ENCODE measurements at regions not wholly inside any gene's neighbourhood (a gene's known extent, or its start where the extent isn't known, plus 50 kb on each side); places are given as distances from the start of the nearest gene placed in this dataset.
A peak's percentile ranks its signal among the peaks of the same experiment; 100 is the strongest.

DNA sequence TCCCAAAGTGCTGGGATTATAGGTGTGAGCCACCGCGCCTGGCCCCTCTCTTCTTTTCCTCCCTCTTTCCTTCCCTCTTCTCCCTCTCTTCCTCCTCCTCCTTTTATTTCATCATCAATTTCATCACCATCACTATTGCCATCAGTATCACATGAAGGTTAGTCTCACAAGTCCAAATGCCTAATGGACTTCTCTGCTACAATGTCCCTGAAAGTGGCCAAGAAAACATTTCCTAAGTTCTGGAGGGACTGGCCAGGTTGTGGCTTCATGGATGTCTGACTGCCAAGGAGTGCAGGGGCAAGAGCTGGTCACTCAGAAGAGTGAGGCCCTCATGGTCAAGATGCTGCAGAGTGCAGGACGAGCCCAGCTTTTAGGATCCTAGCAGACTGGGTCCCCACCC, 97.6 kb downstream of the SYNE3 start:
- Histone ChIP-seq H3K27me3 (ENCODE audit: control insufficient read depth in 5 of 5, insufficient read depth in 4 of 5, low read length in 5 of 5) (no peaks in the 10 kb centered on the region), H3K4me1 (ENCODE audit: control insufficient read depth in 5 of 5, insufficient read depth in 5 of 5, low read length in 5 of 5) (peaks cover 2 to 18% (median 13%) of the 10 kb centered on the region in 5 donors), H3K9ac (ENCODE audit: low read length in 5 of 5) (no peak overlapping the region), H3K27ac (ENCODE audit: low read depth, low read length) (no peak overlapping the region), H3K4me3 (ENCODE audit: low read depth in 1 of 5, low read length in 5 of 5) (no peak overlapping the region), H3K9me3 (ENCODE audit: control insufficient read depth in 5 of 5, low read length in 5 of 5) (no peaks in the 10 kb centered on the region), H3K36me3 (ENCODE audit: control insufficient read depth in 5 of 5, insufficient read depth in 5 of 5, low read length in 5 of 5) (peaks cover 3 to 83% (median 79%) of the 10 kb centered on the region in 5 donors)

DNA sequence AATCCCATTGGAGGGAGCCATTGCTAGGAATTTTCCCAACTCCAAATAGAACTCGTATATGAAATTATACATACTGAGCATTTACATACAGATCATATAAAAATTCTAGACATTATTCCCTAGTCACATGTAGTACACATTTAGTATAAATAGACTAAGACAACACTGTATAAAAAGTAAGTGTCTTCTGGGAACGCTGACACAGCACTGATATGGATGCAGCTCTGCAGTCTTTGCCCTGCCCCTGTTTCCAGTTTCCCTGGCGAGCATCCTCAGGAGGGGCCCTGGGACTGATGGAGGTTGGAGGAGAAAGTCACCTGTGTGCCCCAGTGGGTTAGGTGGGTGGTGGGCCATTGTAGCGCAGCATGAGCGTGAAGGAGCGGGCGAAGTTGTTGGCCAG, 97.8 kb upstream of the CLMN start:
- Histone ChIP-seq H3K36me3 (ENCODE audit: control insufficient read depth in 5 of 5, insufficient read depth in 5 of 5, low read length in 5 of 5) (peaks cover 3 to 85% (median 82%) of the 10 kb centered on the region in 5 donors), H3K4me3 (ENCODE audit: low read depth in 1 of 5, low read length in 5 of 5) (no peak overlapping the region), H3K27ac (ENCODE audit: low read depth, low read length) (no peak overlapping the region), H3K9ac (ENCODE audit: low read length in 5 of 5) (no peak overlapping the region), H3K4me1 (ENCODE audit: control insufficient read depth in 5 of 5, insufficient read depth in 5 of 5, low read length in 5 of 5) (peaks cover 2 to 23% (median 18%) of the 10 kb centered on the region in 5 donors), H3K9me3 (ENCODE audit: control insufficient read depth in 5 of 5, low read length in 5 of 5) (no peaks in the 10 kb centered on the region), H3K27me3 (ENCODE audit: control insufficient read depth in 5 of 5, insufficient read depth in 4 of 5, low read length in 5 of 5) (no peaks in the 10 kb centered on the region)

DNA sequence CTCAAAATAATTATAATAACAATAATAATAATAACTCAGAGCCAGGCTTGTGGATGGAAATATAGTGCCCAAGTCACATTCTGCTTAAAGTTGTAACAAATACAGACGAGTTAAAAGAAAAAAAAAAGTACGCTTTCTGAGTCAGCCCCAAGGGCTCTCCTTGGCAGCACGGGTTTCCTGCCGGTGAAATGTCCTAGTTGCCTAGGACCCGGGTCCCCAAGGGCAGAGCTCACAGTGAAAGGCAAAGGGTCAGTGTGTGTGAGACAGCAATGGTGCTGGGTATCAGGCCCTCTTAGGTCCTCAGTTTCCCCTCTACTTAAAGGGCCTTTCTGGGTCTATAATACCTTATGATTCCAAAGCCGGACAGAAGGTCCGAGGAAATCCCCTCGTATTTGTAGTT, 96.3 kb upstream of the CLMN start:
- no peaks in the 10 kb centered on the region for H3K27me3 ChIP-seq (ENCODE audit: control insufficient read depth in 5 of 5, insufficient read depth in 4 of 5, low read length in 5 of 5)
- no peaks in the 10 kb centered on the region for H3K9me3 ChIP-seq (ENCODE audit: control insufficient read depth in 5 of 5, low read length in 5 of 5)
- H3K9ac ChIP-seq (ENCODE audit: low read length in 5 of 5), result no peak overlapping the region
- H3K4me3 ChIP-seq (ENCODE audit: low read depth in 1 of 5, low read length in 5 of 5), result no peak overlapping the region
- peaks cover 2 to 23% (median 18%) of the 10 kb centered on the region in 5 donors for H3K4me1 ChIP-seq (ENCODE audit: control insufficient read depth in 5 of 5, insufficient read depth in 5 of 5, low read length in 5 of 5)
- peaks cover 4 to 84% (median 80%) of the 10 kb centered on the region in 5 donors for H3K36me3 ChIP-seq (ENCODE audit: control insufficient read depth in 5 of 5, insufficient read depth in 5 of 5, low read length in 5 of 5)
- H3K27ac ChIP-seq (ENCODE audit: low read depth, low read length), result no peak overlapping the region

DNA sequence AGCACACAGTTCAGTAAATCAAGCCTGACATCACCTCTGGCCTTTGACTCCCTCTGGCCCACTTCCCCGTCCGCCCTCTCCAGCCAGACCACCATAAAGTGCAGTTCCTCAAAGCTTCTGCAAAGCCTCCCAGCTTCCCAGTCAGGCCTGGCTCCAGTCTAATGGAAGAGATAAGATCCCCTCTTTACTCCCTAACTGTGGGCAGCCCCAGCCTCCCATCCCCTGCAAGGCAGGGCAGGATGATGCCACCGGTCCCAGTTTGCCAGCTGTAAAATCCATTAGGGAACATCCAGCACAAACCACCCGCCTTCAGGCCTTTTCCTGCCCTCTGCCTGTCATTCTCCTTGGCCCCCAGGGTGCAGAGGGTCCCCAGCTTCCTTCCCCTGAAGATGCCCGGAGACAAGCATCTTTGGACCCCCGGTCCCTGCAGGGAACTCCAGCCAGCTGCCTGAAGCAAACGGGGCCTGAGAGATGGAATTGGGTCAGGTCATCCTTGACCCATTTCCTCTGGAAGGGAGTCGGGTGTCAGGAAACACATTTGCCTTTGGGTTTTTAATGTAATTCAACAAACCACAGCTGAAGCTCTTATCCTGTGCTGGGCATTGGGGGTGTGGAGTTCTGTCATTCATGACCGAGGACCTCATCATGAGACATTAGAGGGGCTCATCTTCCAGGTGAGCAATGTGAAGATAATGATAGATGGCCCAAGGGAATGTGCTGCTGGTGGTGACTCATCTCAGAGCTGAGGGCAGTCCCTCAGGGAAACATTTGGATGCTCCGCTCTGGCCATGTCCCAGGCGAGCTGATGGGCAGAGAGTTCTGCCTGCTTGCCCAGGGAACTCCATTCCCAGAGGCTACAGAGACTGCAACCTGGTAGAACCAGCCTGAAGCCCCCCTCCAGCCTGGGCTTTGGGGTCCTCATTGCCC, 93.8 kb upstream of the CLMN start:
- H3K9me3 ChIP-seq (ENCODE audit: control insufficient read depth in 5 of 5, low read length in 5 of 5), result no peaks in the 10 kb centered on the region
- H3K27me3 ChIP-seq (ENCODE audit: control insufficient read depth in 5 of 5, insufficient read depth in 4 of 5, low read length in 5 of 5), result no peaks in the 10 kb centered on the region
- peaks cover 5 to 76% (median 72%) of the 10 kb centered on the region in 5 donors for H3K36me3 ChIP-seq (ENCODE audit: control insufficient read depth in 5 of 5, insufficient read depth in 5 of 5, low read length in 5 of 5)
- peaks cover 5 to 42% (median 32%) of the 10 kb centered on the region in 5 donors for H3K4me1 ChIP-seq (ENCODE audit: control insufficient read depth in 5 of 5, insufficient read depth in 5 of 5, low read length in 5 of 5)
- H3K27ac ChIP-seq (ENCODE audit: low read depth, low read length), result no peak overlapping the region
- H3K4me3 ChIP-seq (ENCODE audit: low read depth in 1 of 5, low read length in 5 of 5), result no peak overlapping the region
- no peak overlapping the region for H3K9ac ChIP-seq (ENCODE audit: low read length in 5 of 5)

DNA sequence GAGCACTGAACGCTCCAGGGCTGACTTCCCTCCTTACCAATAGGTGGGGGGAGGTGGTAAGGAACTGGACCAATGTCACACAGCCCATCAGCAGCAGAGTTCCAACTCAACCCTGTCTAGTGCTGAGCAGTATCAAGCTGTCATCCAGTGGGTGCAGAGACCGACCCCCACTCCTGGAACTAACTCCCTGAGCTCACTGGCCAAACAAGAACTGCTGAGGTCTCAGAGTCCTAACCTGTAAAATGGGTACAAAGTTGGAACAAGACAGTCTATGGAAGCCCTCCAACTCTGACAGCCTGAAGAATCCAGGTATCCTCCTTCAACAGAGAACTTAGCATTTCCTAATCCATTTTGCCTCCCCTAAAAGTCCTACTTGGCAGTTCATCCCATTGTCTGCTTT, 91.1 kb upstream of the CLMN start:
- Histone ChIP-seq H3K27me3 (ENCODE audit: control insufficient read depth in 5 of 5, insufficient read depth in 4 of 5, low read length in 5 of 5) (no peaks in the 10 kb centered on the region), H3K4me3 (ENCODE audit: low read depth in 1 of 5, low read length in 5 of 5) (no peak overlapping the region), H3K9me3 (ENCODE audit: control insufficient read depth in 5 of 5, low read length in 5 of 5) (no peaks in the 10 kb centered on the region), H3K27ac (ENCODE audit: low read depth, low read length) (no peak overlapping the region), H3K9ac (ENCODE audit: low read length in 5 of 5) (no peak overlapping the region), H3K36me3 (ENCODE audit: control insufficient read depth in 5 of 5, insufficient read depth in 5 of 5, low read length in 5 of 5) (peaks cover 2 to 50% (median 49%) of the 10 kb centered on the region in 5 donors), H3K4me1 (ENCODE audit: control insufficient read depth in 5 of 5, insufficient read depth in 5 of 5, low read length in 5 of 5) (peaks cover 5 to 38% (median 26%) of the 10 kb centered on the region in 5 donors)

DNA sequence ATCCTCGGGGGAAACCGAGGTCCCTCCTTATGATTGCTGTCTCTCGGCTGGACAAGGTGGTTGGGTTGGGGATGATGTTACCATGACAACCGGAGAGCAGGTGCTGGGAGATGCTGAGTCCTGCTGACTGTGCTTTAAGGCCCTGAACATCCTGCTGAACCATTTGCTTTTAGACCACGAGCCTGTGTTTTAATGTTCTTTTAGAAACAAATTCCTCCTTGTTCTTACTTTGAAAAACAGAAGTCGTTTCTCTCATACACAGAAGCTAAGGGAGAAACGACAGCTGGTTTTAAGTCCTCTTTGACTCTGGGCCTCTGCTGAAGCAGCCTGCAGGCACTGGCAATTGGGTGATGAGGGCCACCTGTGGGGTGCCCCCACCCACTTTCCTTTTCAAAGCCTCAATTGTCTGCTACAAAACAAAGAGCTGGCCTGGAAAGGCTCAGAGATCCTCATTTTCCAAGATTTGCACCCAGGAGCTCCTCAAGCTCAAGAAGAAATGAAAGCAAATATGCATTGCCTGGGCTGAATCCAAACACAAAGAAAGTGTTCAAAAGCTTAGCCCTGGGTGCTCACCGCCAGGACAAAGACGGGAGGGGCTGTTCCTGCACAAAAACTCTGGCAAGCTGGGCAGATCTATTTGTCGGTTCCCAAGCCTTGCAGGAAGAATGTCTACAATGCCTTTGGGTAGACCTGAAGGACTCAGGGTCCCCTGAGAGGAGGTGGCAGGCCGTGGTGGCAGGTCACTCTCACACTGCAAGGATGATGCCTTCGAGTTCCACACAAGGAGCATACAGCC, 90.0 kb upstream of the CLMN start:
- H3K4me1 ChIP-seq (ENCODE audit: control insufficient read depth in 5 of 5, insufficient read depth in 5 of 5, low read length in 5 of 5), result peaks cover 5 to 38% (median 26%) of the 10 kb centered on the region in 5 donors
- no peak overlapping the region for H3K4me3 ChIP-seq (ENCODE audit: low read depth in 1 of 5, low read length in 5 of 5)
- H3K9me3 ChIP-seq (ENCODE audit: control insufficient read depth in 5 of 5, low read length in 5 of 5), result no peaks in the 10 kb centered on the region
- no peaks in the 10 kb centered on the region for H3K27me3 ChIP-seq (ENCODE audit: control insufficient read depth in 5 of 5, insufficient read depth in 4 of 5, low read length in 5 of 5)
- H3K9ac ChIP-seq (ENCODE audit: low read length in 5 of 5), result no peak overlapping the region
- no peak overlapping the region for H3K27ac ChIP-seq (ENCODE audit: low read depth, low read length)
- peaks cover 2 to 45% (median 44%) of the 10 kb centered on the region in 5 donors for H3K36me3 ChIP-seq (ENCODE audit: control insufficient read depth in 5 of 5, insufficient read depth in 5 of 5, low read length in 5 of 5)

DNA sequence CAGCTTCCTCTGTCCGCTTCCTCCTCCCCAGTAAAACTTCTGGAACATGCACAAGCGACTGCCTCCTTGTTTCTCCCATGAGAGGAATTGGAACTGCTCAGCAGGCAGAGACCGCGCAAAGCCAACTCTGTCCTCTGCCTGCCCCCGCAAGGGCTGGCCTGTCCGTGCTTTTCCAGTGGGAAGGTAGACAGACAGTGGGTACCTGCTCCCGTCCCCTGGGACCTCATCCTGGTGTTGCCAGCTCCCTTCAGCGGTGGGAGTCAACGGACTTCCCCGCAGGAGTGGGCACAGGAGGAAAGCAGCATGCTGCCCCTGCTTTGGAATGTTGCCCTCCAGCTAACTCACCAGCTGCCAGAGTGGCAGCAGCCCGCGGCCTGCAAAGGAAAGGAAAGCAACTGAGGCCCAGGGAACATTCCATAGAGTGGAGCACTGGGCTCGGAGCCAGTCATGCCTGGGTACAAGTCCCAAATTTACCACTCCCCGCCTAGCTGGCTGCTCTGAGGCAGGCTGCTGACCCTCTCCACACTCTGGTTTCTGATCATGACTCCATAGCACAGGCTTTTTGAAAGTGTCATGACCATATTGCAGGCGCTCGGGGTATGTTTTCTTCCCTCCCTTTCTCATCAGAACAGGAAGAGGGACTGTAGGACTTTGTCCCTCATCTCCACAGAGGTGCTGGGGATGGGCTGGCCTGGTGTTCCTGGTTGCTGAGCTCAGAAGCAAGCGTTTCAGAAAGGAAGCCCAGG, 89.2 kb upstream of the CLMN start:
- Histone ChIP-seq H3K9me3 (ENCODE audit: control insufficient read depth in 5 of 5, low read length in 5 of 5) (no peaks in the 10 kb centered on the region), H3K27ac (ENCODE audit: low read depth, low read length) (no peak overlapping the region), H3K9ac (ENCODE audit: low read length in 5 of 5) (no peak overlapping the region), H3K4me3 (ENCODE audit: low read depth in 1 of 5, low read length in 5 of 5) (peak overlapping the region in 1 of 5 donors; percentile 6), H3K36me3 (ENCODE audit: control insufficient read depth in 5 of 5, insufficient read depth in 5 of 5, low read length in 5 of 5) (peaks cover 2 to 37% (median 37%) of the 10 kb centered on the region in 5 donors), H3K4me1 (ENCODE audit: control insufficient read depth in 5 of 5, insufficient read depth in 5 of 5, low read length in 5 of 5) (peaks cover 5 to 31% (median 19%) of the 10 kb centered on the region in 5 donors), H3K27me3 (ENCODE audit: control insufficient read depth in 5 of 5, insufficient read depth in 4 of 5, low read length in 5 of 5) (no peaks in the 10 kb centered on the region)

DNA sequence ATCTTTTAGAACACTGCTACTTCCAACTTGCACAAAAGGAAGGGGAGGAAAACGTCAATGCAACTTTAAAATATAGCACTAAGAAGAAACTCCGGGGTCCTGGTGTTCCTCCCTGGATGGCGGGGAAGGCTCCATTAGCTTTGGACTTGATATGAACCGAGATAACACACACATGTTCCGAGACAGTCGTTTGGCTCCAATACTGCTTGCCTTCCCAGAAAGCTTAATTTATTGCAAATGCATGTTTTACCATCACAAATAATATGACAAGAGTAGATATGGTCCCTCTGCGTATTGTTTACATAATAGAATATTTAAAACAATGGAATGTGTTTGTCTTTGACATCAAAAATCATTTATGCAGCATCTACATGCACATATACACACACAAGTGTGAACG, 87.6 kb upstream of the CLMN start:
- Histone ChIP-seq H3K27me3 (ENCODE audit: control insufficient read depth in 5 of 5, insufficient read depth in 4 of 5, low read length in 5 of 5) (no peaks in the 10 kb centered on the region), H3K27ac (ENCODE audit: low read depth, low read length) (no peak overlapping the region), H3K9ac (ENCODE audit: low read length in 5 of 5) (no peak overlapping the region), H3K4me1 (ENCODE audit: control insufficient read depth in 5 of 5, insufficient read depth in 5 of 5, low read length in 5 of 5) (peaks cover 5 to 24% (median 19%) of the 10 kb centered on the region in 5 donors), H3K36me3 (ENCODE audit: control insufficient read depth in 5 of 5, insufficient read depth in 5 of 5, low read length in 5 of 5) (peaks cover 2 to 25% (median 23%) of the 10 kb centered on the region in 5 donors), H3K4me3 (ENCODE audit: low read depth in 1 of 5, low read length in 5 of 5) (no peak overlapping the region), H3K9me3 (ENCODE audit: control insufficient read depth in 5 of 5, low read length in 5 of 5) (no peaks in the 10 kb centered on the region)

DNA sequence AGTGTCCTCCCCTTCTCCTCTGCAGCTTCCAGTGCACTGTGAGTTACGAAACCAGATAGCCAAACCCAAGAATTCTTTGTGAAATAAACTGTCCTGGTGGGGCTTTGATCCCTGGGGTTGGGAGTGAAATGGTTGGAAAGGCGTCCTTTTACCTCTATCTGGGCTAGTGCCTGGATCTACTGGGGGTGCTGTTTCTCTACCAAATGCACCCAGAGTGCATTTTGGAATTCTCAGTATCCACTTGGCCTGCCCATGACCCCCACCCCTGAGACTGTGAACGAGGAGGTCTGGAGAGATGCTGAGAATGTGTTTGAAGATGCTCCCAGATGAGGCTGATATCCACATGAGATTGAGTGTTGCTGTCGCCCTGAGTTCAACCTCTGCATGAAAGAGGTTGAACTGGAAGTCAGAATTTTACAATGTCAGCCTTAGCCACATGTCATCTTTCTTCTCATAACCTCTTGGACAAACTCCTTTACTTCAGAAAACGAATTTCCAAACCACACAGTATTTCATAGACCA, 87.1 kb upstream of the CLMN start:
- no peak overlapping the region for H3K9ac ChIP-seq (ENCODE audit: low read length in 5 of 5)
- no peak overlapping the region for H3K27ac ChIP-seq (ENCODE audit: low read depth, low read length)
- peaks cover 2 to 20% (median 17%) of the 10 kb centered on the region in 5 donors for H3K36me3 ChIP-seq (ENCODE audit: control insufficient read depth in 5 of 5, insufficient read depth in 5 of 5, low read length in 5 of 5)
- no peaks in the 10 kb centered on the region for H3K9me3 ChIP-seq (ENCODE audit: control insufficient read depth in 5 of 5, low read length in 5 of 5)
- H3K4me1 ChIP-seq (ENCODE audit: control insufficient read depth in 5 of 5, insufficient read depth in 5 of 5, low read length in 5 of 5), result peaks cover 5 to 24% (median 19%) of the 10 kb centered on the region in 5 donors
- H3K4me3 ChIP-seq (ENCODE audit: low read depth in 1 of 5, low read length in 5 of 5), result no peak overlapping the region
- H3K27me3 ChIP-seq (ENCODE audit: control insufficient read depth in 5 of 5, insufficient read depth in 4 of 5, low read length in 5 of 5), result no peaks in the 10 kb centered on the region

Data from subcutaneous abdominal adipose tissue (tissue), 5 donors.